Lower leg skin (tissue), 4 donors: ENCODE measurements at regions not wholly inside any gene's neighbourhood (a gene's known extent, or its start where the extent isn't known, plus 50 kb on each side); places are given as distances from the start of the nearest gene placed in this dataset.

Source experiments
- DNase-seq, 2 donors: peaks; one replicate each; pipeline ENCODE4 v3.0.0-alpha.2; 2019; ENCODE audit warnings: low spot score in 2 of 2
- H3K4me3 ChIP-seq: fragments of 200-600 bp; sonication (generic); 2 replicates; pipeline ENCODE4 v1.5.1; 2017; ENCODE audit warnings: mild to moderate bottlenecking, low read depth; ENCODE audit not compliant: poor library complexity, severe bottlenecking
- POLR2A ChIP-seq, 2 donors: fragments of 450-650 bp; IDR thresholded peaks; one replicate each; pipeline ENCODE4 v1.6.1; 2016 to 2017; ENCODE audit warnings: antibody characterized with exemption in 2 of 2, mild to moderate bottlenecking in 1 of 2, moderate library complexity in 1 of 2
- WGBS, 2 donors: methylation state at CpG; one replicate each; pipeline ENCODE4 v1.1.5; 2018; 5-methylcytosine and 5-hydroxymethylcytosine counted together
- intact Hi-C: fragments of 100-400 bp; cut with DNase I; formaldehyde crosslinking; loops from one replicate; pipeline ENCODE4 v1.15.0; 2023; ENCODE audit warnings: low total_unique reads
- TF ChIP-seq, protein P1 (sequence below), 3 donors: fragments of 450-650 bp; IDR thresholded peaks; one replicate each; pipeline ENCODE4 v1.5.1; 2016; ENCODE audit warnings: antibody characterized with exemption in 3 of 3, mild to moderate bottlenecking in 3 of 3, moderate library complexity in 2 of 3

DNA sequence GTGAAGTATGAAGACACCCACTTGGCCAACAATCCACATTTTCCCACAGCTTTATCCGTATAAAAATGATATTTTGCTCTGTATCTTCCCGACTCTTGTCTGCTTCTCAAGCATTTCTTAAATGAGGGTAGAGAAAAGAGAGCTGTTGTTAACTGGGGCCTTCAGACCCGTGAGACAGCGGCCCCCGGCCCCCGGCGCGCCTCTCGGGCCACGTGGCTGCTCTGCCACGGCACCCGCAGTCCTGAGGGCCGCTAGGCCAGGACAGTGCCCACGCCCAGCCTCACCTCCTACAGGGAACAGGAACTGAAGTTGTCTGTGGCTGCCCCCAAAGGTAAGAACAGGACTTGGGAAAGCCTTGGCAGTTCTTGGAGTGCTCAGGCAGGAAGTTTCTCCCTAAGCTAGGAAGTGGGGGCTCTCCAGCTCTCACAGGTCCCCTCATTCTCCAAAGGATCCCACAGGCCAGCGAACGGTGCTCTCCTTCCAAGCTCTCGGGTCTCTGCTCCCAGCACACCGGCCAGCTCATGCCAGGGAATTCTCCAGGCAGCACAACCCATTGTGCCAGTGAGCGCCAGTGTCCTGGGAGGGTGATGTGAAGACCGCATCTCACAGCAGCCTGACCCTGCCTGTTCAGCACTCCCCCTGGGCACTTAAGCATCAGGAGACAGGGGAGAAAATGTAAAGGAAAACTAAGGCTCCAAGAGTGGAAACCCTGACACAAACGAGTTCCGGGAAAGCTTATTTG is 230.3 kb upstream of the PFKP start:
- 86 to 87% methylated on average over 22 of the region's 22 CpGs for WGBS, 2 donors
- intact Hi-C loops: no loop called here
- TF ChIP-seq, protein P1, sequence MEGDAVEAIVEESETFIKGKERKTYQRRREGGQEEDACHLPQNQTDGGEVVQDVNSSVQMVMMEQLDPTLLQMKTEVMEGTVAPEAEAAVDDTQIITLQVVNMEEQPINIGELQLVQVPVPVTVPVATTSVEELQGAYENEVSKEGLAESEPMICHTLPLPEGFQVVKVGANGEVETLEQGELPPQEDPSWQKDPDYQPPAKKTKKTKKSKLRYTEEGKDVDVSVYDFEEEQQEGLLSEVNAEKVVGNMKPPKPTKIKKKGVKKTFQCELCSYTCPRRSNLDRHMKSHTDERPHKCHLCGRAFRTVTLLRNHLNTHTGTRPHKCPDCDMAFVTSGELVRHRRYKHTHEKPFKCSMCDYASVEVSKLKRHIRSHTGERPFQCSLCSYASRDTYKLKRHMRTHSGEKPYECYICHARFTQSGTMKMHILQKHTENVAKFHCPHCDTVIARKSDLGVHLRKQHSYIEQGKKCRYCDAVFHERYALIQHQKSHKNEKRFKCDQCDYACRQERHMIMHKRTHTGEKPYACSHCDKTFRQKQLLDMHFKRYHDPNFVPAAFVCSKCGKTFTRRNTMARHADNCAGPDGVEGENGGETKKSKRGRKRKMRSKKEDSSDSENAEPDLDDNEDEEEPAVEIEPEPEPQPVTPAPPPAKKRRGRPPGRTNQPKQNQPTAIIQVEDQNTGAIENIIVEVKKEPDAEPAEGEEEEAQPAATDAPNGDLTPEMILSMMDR (IDR thresholded peaks at IDR 0.05): no peak
- TF ChIP-seq POLR2A (IDR thresholded peaks at IDR 0.05): no peak
- DNase-seq: no peak
- no peak overlapping the region for H3K4me3 ChIP-seq

DNA sequence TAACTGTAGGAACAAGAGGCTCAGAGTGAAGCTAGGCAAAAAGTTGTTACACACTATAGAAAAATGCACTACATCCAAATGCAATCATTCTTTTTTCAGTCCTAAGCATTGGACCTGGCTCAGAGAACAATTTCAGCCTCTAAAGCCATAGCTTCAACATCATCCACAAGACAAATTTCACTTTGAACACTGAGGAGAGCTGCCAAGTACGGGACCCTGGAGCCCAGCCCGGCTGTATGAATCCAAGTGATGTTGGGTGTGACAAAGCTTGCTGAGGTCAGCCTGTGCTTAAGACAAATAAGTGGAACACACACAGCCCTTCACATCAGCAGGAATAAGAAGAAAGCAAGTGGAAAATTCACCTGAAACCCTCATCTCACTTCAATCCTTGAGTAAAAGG is 233.1 kb upstream of the PFKP start:
- no peak for DNase-seq
- TF ChIP-seq, protein P1 (IDR thresholded peaks at IDR 0.05): no peak
- TF ChIP-seq POLR2A (IDR thresholded peaks at IDR 0.05): no peak
- 71 to 74% methylated on average over 2 of the region's 2 CpGs for WGBS, 2 donors
- H3K4me3 ChIP-seq: no peak overlapping the region
- intact Hi-C loops: no loop called here

DNA sequence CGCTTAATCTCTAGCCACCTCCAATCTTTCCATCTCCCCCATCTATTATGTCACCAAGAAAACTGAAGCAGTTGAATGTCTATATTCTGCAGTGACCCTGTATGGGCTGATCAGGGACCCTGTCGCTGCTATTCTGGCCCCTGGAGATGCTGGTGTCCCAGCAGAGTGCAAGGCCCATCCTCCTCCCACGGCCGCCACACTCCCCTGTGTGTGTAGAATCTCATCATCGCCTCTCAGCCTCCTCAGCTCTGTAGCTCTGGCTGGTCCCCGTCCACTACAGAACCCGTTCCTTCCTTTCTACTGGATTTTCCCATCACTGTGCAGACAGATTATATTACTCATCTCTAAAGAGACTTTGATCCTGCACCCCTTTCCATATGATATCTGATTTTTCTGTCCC is 235.8 kb upstream of the PFKP start:
- 77 to 82% methylated on average over 7 of the region's 7 CpGs for WGBS, 2 donors
- intact Hi-C loops: no loop called here
- H3K4me3 ChIP-seq: no peak overlapping the region
- TF ChIP-seq, protein P1 (IDR thresholded peaks at IDR 0.05): no peak
- TF ChIP-seq POLR2A (IDR thresholded peaks at IDR 0.05): no peak
- no peak for DNase-seq

DNA sequence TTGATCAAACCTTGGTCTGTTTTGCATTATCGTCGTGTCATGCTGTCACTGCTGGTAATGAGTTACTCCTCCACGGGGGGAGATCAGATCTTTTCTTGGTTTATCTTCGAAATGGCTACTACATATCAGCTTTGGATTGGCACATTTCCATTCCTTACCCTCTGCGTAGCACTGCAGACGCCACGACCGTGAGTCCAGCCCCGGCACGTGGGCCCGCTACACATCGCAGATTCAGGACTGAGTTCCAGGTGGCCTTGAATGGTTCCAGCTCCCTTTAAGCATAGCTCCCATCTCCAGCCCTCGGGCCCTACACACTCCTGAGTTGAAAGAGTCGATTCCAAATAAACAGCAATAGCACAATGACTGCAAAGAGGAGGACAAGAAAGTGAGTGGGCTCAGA is 238.6 kb upstream of the PFKP start:
- H3K4me3 ChIP-seq: no peak overlapping the region
- no peak for DNase-seq
- TF ChIP-seq POLR2A (IDR thresholded peaks at IDR 0.05): no peak
- TF ChIP-seq, protein P1 (IDR thresholded peaks at IDR 0.05): no peak
- 83 to 86% methylated on average over 14 of the region's 14 CpGs for WGBS, 2 donors
- intact Hi-C loops: no loop called here

DNA sequence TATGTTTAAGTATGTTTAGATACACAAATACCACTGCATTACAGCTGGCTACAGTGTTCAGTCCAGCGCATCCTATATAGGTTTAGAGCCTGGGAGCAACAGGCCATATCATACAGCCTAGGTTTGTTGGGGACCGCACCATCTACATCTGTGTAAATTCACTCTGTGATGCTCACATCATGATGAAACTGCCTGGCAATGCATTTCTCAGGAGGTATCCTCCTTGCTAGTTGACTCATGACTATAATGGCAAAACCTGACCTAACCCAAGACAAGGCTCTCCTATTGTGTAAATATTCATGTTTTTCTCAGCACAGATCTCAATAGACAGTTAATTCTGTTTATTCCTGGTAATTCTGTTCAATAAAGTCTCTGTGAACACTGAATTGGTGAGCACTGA is 240.7 kb upstream of the PFKP start:
- no peak for DNase-seq
- intact Hi-C loops: no loop called here
- WGBS, 2 donors: 48 to 76% methylated on average over 2 of the region's 2 CpGs
- TF ChIP-seq, protein P1 (IDR thresholded peaks at IDR 0.05): no peak
- no peak for TF ChIP-seq POLR2A (IDR thresholded peaks at IDR 0.05)
- H3K4me3 ChIP-seq: no peak overlapping the region

DNA sequence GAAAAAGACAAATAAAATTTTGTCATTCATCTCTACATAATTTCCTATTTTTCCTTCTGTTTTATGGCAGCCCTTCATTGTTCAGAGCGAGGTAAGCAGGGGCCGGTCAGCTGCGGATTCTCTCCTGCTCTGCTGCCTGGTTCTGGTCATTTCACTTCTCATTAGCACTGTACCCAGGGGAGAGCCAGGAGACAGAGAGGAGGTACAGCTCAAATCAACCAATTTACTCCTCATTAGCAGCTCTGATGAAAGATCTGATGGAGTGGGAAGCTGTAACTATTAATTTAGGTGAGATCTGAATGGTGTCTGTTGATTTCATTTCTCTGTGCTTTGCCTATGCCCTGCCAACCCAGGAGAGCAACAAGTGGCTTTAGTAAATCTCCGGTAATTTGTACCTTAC is 241.5 kb upstream of the PFKP start:
- intact Hi-C loops: no loop called here
- H3K4me3 ChIP-seq: no peak overlapping the region
- DNase-seq: no peak
- TF ChIP-seq POLR2A (IDR thresholded peaks at IDR 0.05): no peak
- TF ChIP-seq, protein P1 (IDR thresholded peaks at IDR 0.05): no peak
- WGBS, 2 donors: 90 to 91% methylated on average over 4 of the region's 4 CpGs
